Choroid plexus epithelial cell (primary cell): ENCODE measurements at regions not wholly inside any gene's neighbourhood (a gene's known extent, or its start where the extent isn't known, plus 50 kb on each side); places are given as distances from the start of the nearest gene placed in this dataset.

ENCODE experiments used
- DNase-seq: peaks from one replicate; pipeline ENCODE4 v3.0.0-alpha.2; 2010; ENCODE audit warnings: low read depth
- H3K4me3 ChIP-seq: 2 replicates; pipeline ENCODE4 v1.5.1; 2011; ENCODE audit warnings: low read depth, mild to moderate bottlenecking, control low read depth, low read length, moderate library complexity
- TF ChIP-seq, protein P1 (sequence below): conservative IDR thresholded peaks from 2 replicates; pipeline ENCODE4 v1.5.1; 2011; ENCODE audit warnings: low read depth, mild to moderate bottlenecking, control low read depth, inconsistent platforms, low read length, moderate library complexity

DNA sequence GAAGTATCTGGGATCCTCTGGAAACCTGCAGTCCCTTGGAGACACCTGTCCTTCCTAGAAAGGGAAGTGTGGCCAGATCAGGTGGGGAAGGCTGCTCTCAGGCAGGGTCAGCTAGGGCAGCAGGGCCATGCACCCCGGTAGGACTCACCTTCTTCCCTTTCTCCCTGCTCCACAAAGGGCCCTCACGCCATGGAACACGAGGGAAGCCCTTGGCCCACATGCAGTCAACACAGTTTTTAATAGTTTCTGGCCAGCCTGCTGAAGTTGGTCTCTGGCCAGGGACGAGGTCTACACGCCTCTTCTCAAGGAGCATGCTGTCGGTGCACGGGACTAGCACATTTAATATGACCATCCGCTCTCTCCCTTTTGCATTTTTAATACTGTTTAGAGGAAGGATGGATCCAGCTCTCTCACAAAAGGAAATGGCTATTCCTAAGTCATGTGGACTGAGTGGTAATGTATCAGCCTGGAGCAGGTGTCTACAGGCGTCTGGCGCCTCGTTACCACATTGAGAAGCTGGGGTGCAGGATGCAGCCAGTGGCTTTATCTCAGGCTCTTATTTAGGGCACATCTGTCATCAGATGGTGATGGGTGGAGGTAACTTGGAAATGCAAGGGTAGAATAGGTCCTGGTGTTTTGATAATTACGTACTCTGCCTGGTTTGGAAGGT is 153.9 kb downstream of the KLF13 start:
- TF ChIP-seq, protein P1, sequence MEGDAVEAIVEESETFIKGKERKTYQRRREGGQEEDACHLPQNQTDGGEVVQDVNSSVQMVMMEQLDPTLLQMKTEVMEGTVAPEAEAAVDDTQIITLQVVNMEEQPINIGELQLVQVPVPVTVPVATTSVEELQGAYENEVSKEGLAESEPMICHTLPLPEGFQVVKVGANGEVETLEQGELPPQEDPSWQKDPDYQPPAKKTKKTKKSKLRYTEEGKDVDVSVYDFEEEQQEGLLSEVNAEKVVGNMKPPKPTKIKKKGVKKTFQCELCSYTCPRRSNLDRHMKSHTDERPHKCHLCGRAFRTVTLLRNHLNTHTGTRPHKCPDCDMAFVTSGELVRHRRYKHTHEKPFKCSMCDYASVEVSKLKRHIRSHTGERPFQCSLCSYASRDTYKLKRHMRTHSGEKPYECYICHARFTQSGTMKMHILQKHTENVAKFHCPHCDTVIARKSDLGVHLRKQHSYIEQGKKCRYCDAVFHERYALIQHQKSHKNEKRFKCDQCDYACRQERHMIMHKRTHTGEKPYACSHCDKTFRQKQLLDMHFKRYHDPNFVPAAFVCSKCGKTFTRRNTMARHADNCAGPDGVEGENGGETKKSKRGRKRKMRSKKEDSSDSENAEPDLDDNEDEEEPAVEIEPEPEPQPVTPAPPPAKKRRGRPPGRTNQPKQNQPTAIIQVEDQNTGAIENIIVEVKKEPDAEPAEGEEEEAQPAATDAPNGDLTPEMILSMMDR = no peak
- no peak overlapping the region for H3K4me3 ChIP-seq
- DNase-seq = no peak

DNA sequence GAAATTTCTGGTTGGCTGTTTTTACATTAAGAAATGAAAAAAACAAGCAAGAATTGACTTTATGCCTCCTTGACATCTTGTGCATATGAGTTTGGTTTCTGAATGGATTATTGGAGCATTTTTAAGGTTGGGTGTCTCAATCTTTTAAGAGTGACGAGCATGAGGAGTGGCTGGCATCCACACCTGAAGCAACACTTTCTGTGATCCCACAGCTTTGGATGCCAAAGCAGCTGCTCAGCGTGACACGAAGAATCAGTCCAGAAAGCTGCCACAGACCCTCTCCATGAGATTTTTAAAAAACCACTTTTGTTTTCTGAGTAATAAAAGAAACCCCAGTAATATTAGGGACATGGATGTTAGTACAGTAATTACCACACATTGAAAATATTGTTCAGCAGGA is 154.5 kb downstream of the KLF13 start:
- no peak for DNase-seq
- H3K4me3 ChIP-seq = no peak overlapping the region
- TF ChIP-seq, protein P1 = no peak

DNA sequence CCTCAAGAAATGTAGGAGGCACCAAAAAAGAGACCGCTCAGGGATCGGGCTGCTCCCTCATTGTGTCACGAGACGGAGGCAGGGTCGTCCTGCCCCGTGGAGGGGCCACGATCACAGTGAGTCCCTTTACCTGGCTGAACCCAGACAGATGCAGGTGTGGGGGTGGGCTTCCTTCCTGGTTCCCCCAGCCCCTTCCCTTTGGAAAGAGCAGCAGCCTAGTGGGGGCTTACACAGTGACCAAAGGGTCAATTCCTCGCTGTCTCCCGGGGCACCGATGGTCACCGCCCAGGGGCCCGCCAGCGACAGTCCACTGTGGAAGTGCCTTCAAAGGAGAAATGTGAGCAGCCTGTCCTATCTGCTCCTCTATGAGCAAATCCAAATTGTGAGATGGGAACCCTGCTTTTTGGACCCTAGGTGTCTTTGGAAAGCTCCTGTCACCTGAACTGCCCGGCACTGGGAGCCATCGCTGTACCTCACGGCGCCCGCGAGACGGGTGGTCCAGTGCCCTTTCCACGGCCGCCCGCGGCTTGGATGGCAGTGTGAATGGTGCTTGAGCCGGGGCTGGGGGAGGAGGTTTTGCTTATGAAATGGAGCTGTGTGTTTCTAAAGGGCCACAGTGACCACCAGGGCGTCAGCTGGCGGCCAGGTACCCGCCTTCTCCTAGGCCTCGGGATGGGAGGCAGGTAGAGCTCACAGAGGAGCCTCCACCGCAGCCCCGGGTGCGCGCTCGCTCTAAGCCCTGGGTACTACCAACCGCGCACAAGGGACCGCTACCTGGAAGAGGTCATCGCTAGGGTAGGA is 155.7 kb downstream of the KLF13 start:
- no peak overlapping the region for H3K4me3 ChIP-seq
- no peak for DNase-seq
- TF ChIP-seq, protein P1 = no peak

DNA sequence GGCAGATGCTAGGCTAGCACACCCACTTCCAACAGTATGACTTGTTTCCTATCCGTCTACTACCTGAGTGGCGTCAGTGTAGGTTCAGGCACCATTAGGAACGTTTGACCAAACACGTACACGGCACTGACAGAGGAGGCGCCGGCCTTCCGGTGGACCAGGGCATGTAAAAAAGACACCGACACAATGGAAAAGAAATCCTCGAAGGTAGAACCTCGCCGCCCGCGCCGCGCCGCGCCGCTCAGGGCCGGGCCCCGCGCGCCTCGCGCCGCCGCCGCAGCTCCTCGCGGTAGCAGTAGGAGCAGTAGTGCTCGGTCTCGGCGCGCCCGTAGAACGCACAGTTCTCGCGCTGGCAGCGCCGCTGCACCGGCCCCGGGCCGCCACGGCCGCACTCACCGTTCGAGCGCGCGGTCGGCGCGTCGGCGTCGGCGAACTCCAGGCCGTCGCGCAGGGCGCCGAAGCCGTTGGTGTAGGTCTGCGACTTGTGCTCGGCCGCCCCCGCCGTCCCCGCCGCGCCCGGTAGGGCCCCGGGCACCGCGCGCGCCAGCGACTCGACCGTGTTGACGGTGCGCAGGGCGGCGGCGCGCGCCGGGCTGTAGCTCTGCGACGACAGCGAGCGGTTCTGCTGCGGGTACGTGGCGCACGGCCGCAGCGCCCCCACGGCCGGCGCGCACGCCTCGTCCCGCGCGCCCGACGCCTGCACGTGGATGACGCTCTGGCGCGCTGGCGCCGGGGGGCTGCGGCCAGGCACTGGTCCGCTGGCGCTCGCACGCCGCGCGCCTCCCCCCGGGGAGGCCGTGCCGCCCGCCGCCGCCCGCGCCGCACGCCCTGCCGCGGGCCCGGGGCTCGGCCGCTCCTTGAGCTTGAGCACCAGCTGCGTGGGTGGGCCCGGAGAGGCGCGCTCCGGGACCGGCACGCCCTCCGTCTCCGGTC is 156.7 kb downstream of the KLF13 start:
- DNase-seq = no peak
- TF ChIP-seq, protein P1 = no peak
- H3K4me3 ChIP-seq = no peak overlapping the region

DNA sequence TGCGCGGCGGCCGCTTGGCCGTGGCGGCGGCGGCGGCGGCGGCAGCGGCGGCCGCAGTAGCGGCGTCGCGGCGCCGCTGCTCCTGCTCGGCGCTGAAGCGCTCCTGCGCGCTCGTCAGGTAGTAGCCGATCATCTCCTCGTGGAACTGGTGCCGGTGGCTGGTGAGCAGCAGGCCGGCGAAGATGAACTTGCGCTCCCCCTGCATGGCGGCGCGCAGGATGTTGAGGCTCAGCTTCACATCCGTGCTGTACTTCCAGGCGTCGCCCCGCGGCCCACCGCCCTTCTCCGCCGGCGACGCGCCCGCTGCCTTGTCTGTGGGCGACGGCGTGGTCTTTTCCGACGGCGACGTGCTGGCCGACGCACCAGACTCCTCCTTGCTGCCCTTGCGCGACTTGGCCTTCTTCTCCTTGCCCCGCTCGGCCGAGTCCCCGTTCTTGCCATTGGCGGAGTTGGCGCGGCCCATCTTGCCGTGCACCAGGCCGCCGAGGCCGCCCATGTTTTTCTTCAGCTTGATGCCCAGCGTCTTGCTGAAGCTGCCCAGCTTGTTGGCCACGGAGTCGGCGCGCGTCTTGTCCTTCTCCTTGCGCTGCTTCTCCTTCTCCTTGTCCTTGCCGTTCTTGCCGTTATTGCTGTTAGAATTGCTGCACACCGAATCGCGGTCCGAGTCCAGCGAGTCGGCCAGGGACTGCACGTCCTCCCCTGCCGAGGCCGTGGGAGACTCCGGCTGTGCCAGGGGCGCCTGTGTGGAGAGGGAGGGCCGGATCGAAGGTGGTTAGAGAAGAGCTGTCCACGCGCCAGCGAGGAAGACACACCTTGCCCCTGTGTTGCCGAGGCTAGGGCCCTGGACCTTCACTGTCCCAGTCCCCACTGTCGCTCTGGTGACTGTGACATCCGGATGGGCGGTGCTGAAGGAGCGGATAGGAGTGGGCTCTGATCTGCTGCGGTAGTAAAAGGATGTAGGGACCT is 157.6 kb downstream of the KLF13 start:
- no peak for DNase-seq
- no peak overlapping the region for H3K4me3 ChIP-seq

More for the DNA sequence above, 157.6 kb downstream of the KLF13 start:
- TF ChIP-seq, protein P1 = no peak
